MCF 10A (cell line): ENCODE measurements at regions not wholly inside any gene's neighbourhood (a gene's known extent, or its start where the extent isn't known, plus 50 kb on each side); places are given as distances from the start of the nearest gene placed in this dataset.

Experiments
- BruUV-seq: library from RNA; stranded (reverse); fragments of 400-500 nt; replicated peaks from 2 replicates; lab custom pipeline; 2021; lab: Mats Ljungman, UMichigan
- CTCF ChIA-PET: fragments of 300-600 bp; sonication (Branson Sonifier 250); formaldehyde crosslinking; extraction: SDS; loops from one replicate; lab custom pipeline; 2021; ENCODE audit warnings: antibody characterized with exemption, inconsistent platforms; lab: Yijun Ruan, JAX
- POLR2A ChIA-PET: fragments of 300-600, 350-650 bp; sonication (Branson Sonifier 250); formaldehyde crosslinking; extraction: SDS; loops from one replicate; lab custom pipeline; 2020; ENCODE audit warnings: antibody characterized with exemption, inconsistent platforms; lab: Yijun Ruan, JAX
- DNase-seq: peaks from one replicate; pipeline ENCODE4 v3.0.0-alpha.2; 2018; ENCODE audit not compliant: unreplicated experiment
- H3K27ac Mint-ChIP-seq: one replicate; pipeline ENCODE4 v1.8.0; 2022; ENCODE audit warnings: mild to moderate bottlenecking, low read depth, mixed read lengths; ENCODE audit not compliant: unreplicated experiment
- H3K27me3 Mint-ChIP-seq: one replicate; pipeline ENCODE4 v1.8.0; 2022; ENCODE audit warnings: mixed read lengths; ENCODE audit not compliant: insufficient read depth, unreplicated experiment
- H3K36me3 Mint-ChIP-seq: one replicate; pipeline ENCODE4 v1.8.0; 2022; ENCODE audit warnings: mild to moderate bottlenecking, moderate library complexity, mixed read lengths; ENCODE audit not compliant: insufficient read depth, unreplicated experiment
- H3K4me1 Mint-ChIP-seq: one replicate; pipeline ENCODE4 v1.8.0; 2022; ENCODE audit warnings: mixed read lengths; ENCODE audit not compliant: insufficient read depth, unreplicated experiment
- H3K4me3 Mint-ChIP-seq: one replicate; pipeline ENCODE4 v1.8.0; 2022; ENCODE audit warnings: mild to moderate bottlenecking, moderate library complexity, mixed read lengths; ENCODE audit not compliant: unreplicated experiment
- H3K9me3 Mint-ChIP-seq: one replicate; pipeline ENCODE4 v1.8.0; 2022; ENCODE audit warnings: mixed read lengths; ENCODE audit not compliant: unreplicated experiment
- intact Hi-C: fragments of 100-400 bp; cut with micrococcal nuclease; formaldehyde crosslinking; loops from 2 replicates; pipeline ENCODE4 v1.14.1; 2022
- TF ChIP-seq, protein P1 (sequence below): fragments of 200-600 bp; IDR thresholded peaks from one replicate; pipeline ENCODE4 v1.8.0; 2022; ENCODE audit warnings: antibody characterized with exemption, mild to moderate bottlenecking; ENCODE audit not compliant: unreplicated experiment

DNA sequence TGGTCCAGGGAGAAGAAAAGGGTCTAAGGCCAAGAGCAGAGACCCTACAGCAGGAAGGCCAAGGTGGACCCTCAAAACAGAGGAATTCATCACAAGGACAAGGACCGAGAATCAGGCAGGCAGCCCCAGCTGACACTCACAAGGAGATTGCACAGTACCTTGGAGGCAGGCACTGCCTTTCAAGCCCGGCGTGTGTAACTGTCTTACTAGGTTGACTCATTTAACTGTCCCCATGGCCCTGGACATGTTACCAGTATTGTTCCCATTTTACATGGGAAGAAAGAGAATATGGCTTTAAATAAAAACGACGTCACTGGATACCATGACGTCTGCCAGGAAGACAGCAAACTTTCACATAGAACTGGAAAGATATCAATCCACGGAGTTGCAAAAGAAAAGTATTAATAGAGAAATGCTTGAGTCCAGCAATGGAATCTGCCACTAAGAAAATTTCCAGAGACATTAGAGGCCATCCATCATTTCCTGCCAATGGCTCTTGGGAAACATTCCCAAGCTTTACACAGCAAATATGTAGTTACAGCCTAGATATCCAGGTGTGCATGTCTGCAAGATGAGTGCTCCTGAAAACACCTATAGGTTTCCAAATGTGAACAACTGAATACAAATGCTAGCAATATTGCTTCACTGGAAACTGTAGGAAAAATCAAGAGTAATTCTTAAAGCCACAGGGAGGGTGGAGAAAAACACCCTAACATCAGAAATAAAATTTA lies 111.5 kb upstream of the RPS6KA2 start:
- CTCF ChIA-PET: no interaction called here
- no peak overlapping the region for H3K4me3 Mint-ChIP-seq
- no TSS peak for BruUV-seq
- H3K27ac Mint-ChIP-seq: no peak overlapping the region
- no peaks in the 10 kb centered on the region for H3K9me3 Mint-ChIP-seq
- POLR2A ChIA-PET: interaction anchor here (0.9 kb wide), 1 partner anchor 112 kb away, joined by 3 read pairs; no protein-coding TSS in a partner anchor
- DNase-seq: no peak
- intact Hi-C loops: no loop called here
- H3K27me3 Mint-ChIP-seq: no peaks in the 10 kb centered on the region
- TF ChIP-seq, protein P1, sequence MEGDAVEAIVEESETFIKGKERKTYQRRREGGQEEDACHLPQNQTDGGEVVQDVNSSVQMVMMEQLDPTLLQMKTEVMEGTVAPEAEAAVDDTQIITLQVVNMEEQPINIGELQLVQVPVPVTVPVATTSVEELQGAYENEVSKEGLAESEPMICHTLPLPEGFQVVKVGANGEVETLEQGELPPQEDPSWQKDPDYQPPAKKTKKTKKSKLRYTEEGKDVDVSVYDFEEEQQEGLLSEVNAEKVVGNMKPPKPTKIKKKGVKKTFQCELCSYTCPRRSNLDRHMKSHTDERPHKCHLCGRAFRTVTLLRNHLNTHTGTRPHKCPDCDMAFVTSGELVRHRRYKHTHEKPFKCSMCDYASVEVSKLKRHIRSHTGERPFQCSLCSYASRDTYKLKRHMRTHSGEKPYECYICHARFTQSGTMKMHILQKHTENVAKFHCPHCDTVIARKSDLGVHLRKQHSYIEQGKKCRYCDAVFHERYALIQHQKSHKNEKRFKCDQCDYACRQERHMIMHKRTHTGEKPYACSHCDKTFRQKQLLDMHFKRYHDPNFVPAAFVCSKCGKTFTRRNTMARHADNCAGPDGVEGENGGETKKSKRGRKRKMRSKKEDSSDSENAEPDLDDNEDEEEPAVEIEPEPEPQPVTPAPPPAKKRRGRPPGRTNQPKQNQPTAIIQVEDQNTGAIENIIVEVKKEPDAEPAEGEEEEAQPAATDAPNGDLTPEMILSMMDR: no peak
- H3K36me3 Mint-ChIP-seq: no peaks in the 10 kb centered on the region
- no peaks in the 10 kb centered on the region for H3K4me1 Mint-ChIP-seq

DNA sequence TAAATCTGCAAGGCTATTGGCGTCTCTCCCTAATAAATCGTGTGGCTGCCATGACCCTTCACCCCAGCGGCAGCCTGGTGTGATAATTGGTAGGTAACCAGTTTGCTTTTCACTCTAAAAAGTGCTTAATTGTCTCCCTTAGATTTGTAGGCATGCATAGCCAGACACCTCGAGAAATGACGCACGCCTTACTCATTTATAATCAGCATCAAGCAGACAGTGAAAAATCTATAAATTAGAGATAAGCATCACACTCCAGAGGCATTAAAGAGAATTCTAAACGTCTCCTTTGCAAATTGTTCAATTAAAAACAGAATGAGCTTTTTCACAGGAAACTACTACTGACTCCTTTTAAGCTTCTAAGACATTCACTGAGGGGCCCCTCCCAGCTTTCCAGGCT lies 110.2 kb upstream of the RPS6KA2 start:
- H3K4me3 Mint-ChIP-seq: no peak overlapping the region
- DNase-seq: no peak
- H3K27ac Mint-ChIP-seq: no peak overlapping the region
- intact Hi-C loops: no loop called here
- ChIA-PET POLR2A (interaction anchor here (0.9 kb wide), 1 partner anchor 20 kb away, joined by 3 read pairs; no protein-coding TSS in a partner anchor), CTCF (no interaction called here)
- H3K9me3 Mint-ChIP-seq: no peaks in the 10 kb centered on the region
- TF ChIP-seq, protein P1: no peak
- no TSS peak for BruUV-seq
- no peaks in the 10 kb centered on the region for H3K36me3 Mint-ChIP-seq
- H3K27me3 Mint-ChIP-seq: peaks cover 8% of the 10 kb centered on the region
- no peaks in the 10 kb centered on the region for H3K4me1 Mint-ChIP-seq

DNA sequence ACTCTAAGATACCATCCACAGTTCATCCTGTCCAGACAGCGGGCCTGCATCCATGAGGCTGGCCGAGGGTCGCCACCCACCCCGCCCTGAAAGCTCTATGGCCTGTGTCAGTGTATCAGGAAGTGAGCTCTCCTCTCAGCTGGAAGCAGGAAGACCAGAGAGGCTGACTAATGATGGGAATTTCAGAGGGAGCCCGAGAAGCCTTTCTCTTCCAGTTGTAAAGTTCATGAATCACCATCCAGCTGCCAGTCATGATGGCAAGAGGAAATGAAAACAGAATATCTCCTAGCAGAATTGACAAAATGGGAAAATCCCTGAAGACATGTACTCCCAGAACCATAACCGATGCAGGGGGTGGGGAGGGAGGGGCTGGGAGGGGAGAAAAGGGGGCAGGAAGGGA lies 109.6 kb upstream of the RPS6KA2 start:
- Mint-ChIP-seq H3K9me3 (no peaks in the 10 kb centered on the region), H3K4me3 (no peak overlapping the region), H3K27ac (no peak overlapping the region), H3K27me3 (peaks cover 9% of the 10 kb centered on the region), H3K36me3 (no peaks in the 10 kb centered on the region), H3K4me1 (no peaks in the 10 kb centered on the region)
- intact Hi-C loops: no loop called here
- TF ChIP-seq, protein P1: no peak
- DNase-seq: peak; percentile 51
- CTCF ChIA-PET: no interaction called here
- no TSS peak for BruUV-seq
- POLR2A ChIA-PET: no interaction called here

DNA sequence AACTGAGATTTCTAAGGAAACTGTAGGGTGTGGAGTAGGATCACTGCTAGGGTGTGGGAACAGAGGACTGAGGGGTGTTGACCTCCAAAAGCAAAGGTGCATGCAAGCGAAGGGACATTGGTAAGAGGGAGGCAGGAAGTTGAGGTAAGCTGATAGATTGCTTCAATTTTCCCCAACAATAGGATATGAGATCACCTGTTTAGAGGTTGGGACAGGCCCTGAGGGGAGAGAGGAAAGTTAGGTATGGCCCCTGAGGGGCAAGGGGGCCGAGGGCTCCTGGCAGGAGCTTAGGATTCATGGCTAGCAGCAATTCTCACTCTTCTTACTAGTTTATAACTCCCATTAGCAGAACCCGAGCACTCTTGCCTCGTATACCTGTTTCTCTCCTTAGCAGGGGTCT lies 106.8 kb upstream of the RPS6KA2 start:
- Mint-ChIP-seq H3K36me3 (no peaks in the 10 kb centered on the region), H3K27ac (no peak overlapping the region), H3K4me3 (no peak overlapping the region), H3K9me3 (no peaks in the 10 kb centered on the region), H3K4me1 (no peaks in the 10 kb centered on the region), H3K27me3 (peaks cover 9% of the 10 kb centered on the region)
- CTCF ChIA-PET: interaction anchor here (0.6 kb wide), 1 partner anchor 20 kb away, joined by 3 read pairs; no protein-coding TSS in a partner anchor
- no TSS peak for BruUV-seq
- intact Hi-C loops: no loop called here
- no peak for DNase-seq
- TF ChIP-seq, protein P1: no peak
- POLR2A ChIA-PET: no interaction called here
